Endothelial cell of umbilical vein (primary cell): ENCODE measurements at regions not wholly inside any gene's neighbourhood (a gene's known extent, or its start where the extent isn't known, plus 50 kb on each side); places are given as distances from the start of the nearest gene placed in this dataset.

Experiments used
- CTCF ChIP-seq, 2 donors: IDR thresholded peaks; 1 replicate in 1 of 2; 2 replicates in 1 of 2; pipeline ENCODE4 v1.5.1; 2011; ENCODE audit warnings: low read length in 2 of 2, mild to moderate bottlenecking in 2 of 2, moderate library complexity in 2 of 2, control low read depth in 1 of 2, inconsistent platforms in 1 of 2, low read depth in 1 of 2; ENCODE audit not compliant: insufficient read depth in 1 of 2; ENCODE audit errors: extremely low read depth in 1 of 2
- EZH2 ChIP-seq: IDR thresholded peaks from 2 replicates; pipeline ENCODE4 v1.6.1; 2012; ENCODE audit warnings: borderline replicate concordance, low read depth, mild to moderate bottlenecking, moderate library complexity, low read length, inconsistent platforms; ENCODE audit not compliant: severe bottlenecking
- FOS ChIP-seq: IDR thresholded peaks from 2 replicates; pipeline ENCODE4 v1.6.1; 2011; ENCODE audit warnings: mild to moderate bottlenecking, low read length, moderate library complexity, borderline replicate concordance; ENCODE audit not compliant: insufficient read depth
- MAX ChIP-seq: IDR thresholded peaks from 2 replicates; pipeline ENCODE4 v1.6.1; 2011; ENCODE audit not compliant: insufficient read depth, insufficient read length
- POLR2A ChIP-seq: IDR thresholded peaks from 2 replicates; pipeline ENCODE4 v1.6.1; 2012; ENCODE audit warnings: low read depth, mild to moderate bottlenecking, control low read depth, low read length
- POLR2AphosphoS5 ChIP-seq: IDR thresholded peaks from 2 replicates; pipeline ENCODE4 v1.6.1; 2012; ENCODE audit warnings: low read depth, mild to moderate bottlenecking, control low read depth, low read length, moderate library complexity; ENCODE audit not compliant: insufficient read depth

GRCh38 chr3:74442683-74443082 is 171.8 kb downstream of the CNTN3 start:
- TF ChIP-seq CTCF (IDR thresholded peaks at IDR 0.05; ENCODE audit: extremely low read depth in 1 of 2, insufficient read depth in 1 of 2, low read depth in 1 of 2, low read length in 2 of 2) (no peak), MAX (no peak), EZH2 (no peak), POLR2A (no peak), POLR2AphosphoS5 (no peak), FOS (no peak)
